HG03342 (cell line): ENCODE measurements at regions not wholly inside any gene's neighbourhood (a gene's known extent, or its start where the extent isn't known, plus 50 kb on each side); places are given as distances from the start of the nearest gene placed in this dataset.

ENCODE experiments used
- ATAC-seq: cut with Tn5 transposase; IDR thresholded peaks from one replicate; pipeline ENCODE4 v1.9.1; 2021; ENCODE audit warnings: mild to moderate bottlenecking, moderate library complexity; ENCODE audit not compliant: unreplicated experiment

- ATAC-seq, result no peak
Observed at GRCh38 chr2:129695496-129695895, 284.0 kb upstream of the RAB6C start.

GRCh38 chr2:129698593-129698992 is 280.9 kb upstream of the RAB6C start:
- ATAC-seq, result no peak

GRCh38 chr2:129699781-129700573 is 279.5 kb upstream of the RAB6C start:
- ATAC-seq, result no peak

GRCh38 chr2:129702416-129703176 is 276.9 kb upstream of the RAB6C start:
- ATAC-seq, result no peak

GRCh38 chr2:129705085-129705484 is 274.4 kb upstream of the RAB6C start:
- ATAC-seq, result no peak

GRCh38 chr2:129707800-129708199 is 271.7 kb upstream of the RAB6C start:
- no peak for ATAC-seq

GRCh38 chr2:129708221-129708967 is 271.1 kb upstream of the RAB6C start:
- ATAC-seq, result no peak

GRCh38 chr2:129709001-129709955 is 270.2 kb upstream of the RAB6C start:
- no peak for ATAC-seq

GRCh38 chr2:129709956-129710598 is 269.4 kb upstream of the RAB6C start:
- ATAC-seq, result no peak

GRCh38 chr2:129710670-129711495 is 268.6 kb upstream of the RAB6C start:
- no peak for ATAC-seq

GRCh38 chr2:129711816-129712675 is 267.4 kb upstream of the RAB6C start:
- no peak for ATAC-seq

GRCh38 chr2:129712676-129712985 is 266.8 kb upstream of the RAB6C start:
- ATAC-seq, result no peak

GRCh38 chr2:129713337-129713736 is 266.1 kb upstream of the RAB6C start:
- no peak for ATAC-seq

- no peak for ATAC-seq
Observed at GRCh38 chr2:129716781-129717559, 262.5 kb upstream of the RAB6C start.

GRCh38 chr2:129717560-129718130 is 261.8 kb upstream of the RAB6C start:
- no peak for ATAC-seq

- ATAC-seq, result no peak
Observed at GRCh38 chr2:129719335-129719734, 260.1 kb upstream of the RAB6C start.

- ATAC-seq, result no peak
Observed at GRCh38 chr2:129720360-129720759, 259.1 kb upstream of the RAB6C start.
